Neural crest cell (in vitro differentiated cells): ENCODE measurements at regions not wholly inside any gene's neighbourhood (a gene's known extent, or its start where the extent isn't known, plus 50 kb on each side); places are given as distances from the start of the nearest gene placed in this dataset.
"Not testable (repeated sequence)": the region's sequence is repeated elsewhere in the genome, so short reads cannot be mapped to it uniquely, and the experiment has no call there.

Source experiments
- DNase-seq: peaks from one replicate; pipeline ENCODE4 v3.0.0; 2021; ENCODE audit warnings: low read depth, mixed read lengths, low spot score
- H3K27ac Mint-ChIP-seq: one replicate; pipeline ENCODE4 v1.8.0; 2021; ENCODE audit warnings: mild to moderate bottlenecking, mixed read lengths; ENCODE audit not compliant: unreplicated experiment
- H3K27me3 Mint-ChIP-seq: 2 replicates; pipeline ENCODE4 v1.8.0; 2021; ENCODE audit warnings: low read depth, mild to moderate bottlenecking, mixed read lengths
- H3K36me3 Mint-ChIP-seq: 2 replicates; pipeline ENCODE4 v1.8.0; 2021; ENCODE audit warnings: low read depth, mild to moderate bottlenecking, mixed read lengths
- H3K4me1 Mint-ChIP-seq: 2 replicates; pipeline ENCODE4 v1.8.0; 2021; ENCODE audit warnings: mixed read lengths
- H3K4me3 Mint-ChIP-seq: one replicate; pipeline ENCODE4 v1.8.0; 2021; ENCODE audit warnings: mild to moderate bottlenecking, mixed read lengths
- H3K9me3 Mint-ChIP-seq: 2 replicates; pipeline ENCODE4 v1.8.0; 2021; ENCODE audit warnings: mixed read lengths
- CTCF ChIP-seq: fragments of 200-600 bp; sonication (generic); conservative IDR thresholded peaks from 2 replicates; pipeline ENCODE4 v1.5.0; 2021; ENCODE audit warnings: antibody characterized with exemption, mild to moderate bottlenecking

- H3K36me3 Mint-ChIP-seq = no peaks in the 10 kb centered on the region
- no peak overlapping the region for H3K27ac Mint-ChIP-seq
- H3K9me3 Mint-ChIP-seq = no peaks in the 10 kb centered on the region
- no peak for DNase-seq
- H3K27me3 Mint-ChIP-seq = peaks cover 7% of the 10 kb centered on the region
- no peak overlapping the region for H3K4me3 Mint-ChIP-seq
- TF ChIP-seq CTCF = no peak
- H3K4me1 Mint-ChIP-seq = no peaks in the 10 kb centered on the region
These were observed 85.6 kb downstream of the OLFM1 start for GRCh38 chr9:135173066-135173465.

GRCh38 chr9:135174248-135174647 lies 86.8 kb downstream of the OLFM1 start:
- no peaks in the 10 kb centered on the region for H3K36me3 Mint-ChIP-seq
- no peaks in the 10 kb centered on the region for H3K9me3 Mint-ChIP-seq
- H3K4me3 Mint-ChIP-seq = no peak overlapping the region
- no peak overlapping the region for H3K27ac Mint-ChIP-seq
- H3K4me1 Mint-ChIP-seq = peaks cover 4% of the 10 kb centered on the region
- TF ChIP-seq CTCF = no peak
- DNase-seq = no peak
- peaks cover 7% of the 10 kb centered on the region for H3K27me3 Mint-ChIP-seq

GRCh38 chr9:135174981-135175380 lies 87.5 kb downstream of the OLFM1 start:
- H3K27me3 Mint-ChIP-seq = peaks cover 6% of the 10 kb centered on the region
- no peak for DNase-seq
- no peak for TF ChIP-seq CTCF
- no peak overlapping the region for H3K4me3 Mint-ChIP-seq
- H3K36me3 Mint-ChIP-seq = no peaks in the 10 kb centered on the region
- H3K9me3 Mint-ChIP-seq = no peaks in the 10 kb centered on the region
- no peak overlapping the region for H3K27ac Mint-ChIP-seq
- peaks cover 4% of the 10 kb centered on the region for H3K4me1 Mint-ChIP-seq

GRCh38 chr9:135176284-135176683 lies 88.8 kb downstream of the OLFM1 start:
- H3K27me3 Mint-ChIP-seq = peaks cover 4% of the 10 kb centered on the region
- no peaks in the 10 kb centered on the region for H3K36me3 Mint-ChIP-seq
- H3K9me3 Mint-ChIP-seq = no peaks in the 10 kb centered on the region
- TF ChIP-seq CTCF = no peak
- no peak for DNase-seq
- H3K4me1 Mint-ChIP-seq = peaks cover 4% of the 10 kb centered on the region
- no peak overlapping the region for H3K27ac Mint-ChIP-seq
- no peak overlapping the region for H3K4me3 Mint-ChIP-seq

- H3K9me3 Mint-ChIP-seq, H3K36me3 Mint-ChIP-seq, H3K4me3 Mint-ChIP-seq, H3K27ac Mint-ChIP-seq, H3K27me3 Mint-ChIP-seq, DNase-seq, H3K4me1 Mint-ChIP-seq: not testable (repeated sequence)
These were observed 90.1 kb downstream of the OLFM1 start for GRCh38 chr9:135177562-135177961.

GRCh38 chr9:135178498-135178897 lies 91.0 kb downstream of the OLFM1 start:
- no peak for TF ChIP-seq CTCF
- no peaks in the 10 kb centered on the region for H3K36me3 Mint-ChIP-seq
- H3K4me1 Mint-ChIP-seq = peaks cover 4% of the 10 kb centered on the region
- H3K27me3 Mint-ChIP-seq = no peaks in the 10 kb centered on the region
- no peak overlapping the region for H3K4me3 Mint-ChIP-seq
- H3K27ac Mint-ChIP-seq = no peak overlapping the region
- no peak for DNase-seq
- no peaks in the 10 kb centered on the region for H3K9me3 Mint-ChIP-seq
